ENCODE measurements at regions not wholly inside any gene's neighbourhood (a gene's known extent, or its start where the extent isn't known, plus 50 kb on each side); places are given as distances from the start of the nearest gene placed in this dataset.

DNA sequence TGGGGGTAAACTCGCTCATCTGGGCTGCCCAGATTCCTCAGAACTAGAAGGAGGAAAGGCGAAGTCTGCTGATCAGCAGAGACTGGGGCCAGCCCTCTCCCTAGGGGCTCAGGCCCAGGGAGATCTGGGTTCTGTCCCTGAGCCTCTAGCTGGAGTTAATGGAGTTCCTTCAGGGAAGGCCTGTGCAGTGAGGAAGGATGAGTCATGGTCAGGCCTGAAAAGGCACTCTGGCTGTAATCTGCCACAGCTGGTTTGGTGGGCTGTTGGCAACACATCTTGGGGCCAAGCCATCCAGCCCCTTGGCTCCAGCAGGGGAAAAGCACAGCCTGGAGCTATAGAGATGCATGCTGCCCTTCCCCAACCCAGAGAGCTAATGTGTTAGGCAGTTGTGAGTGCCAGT is 459.6 kb downstream of the PRELID2 start:
- TF ChIP-seq, protein P1, sequence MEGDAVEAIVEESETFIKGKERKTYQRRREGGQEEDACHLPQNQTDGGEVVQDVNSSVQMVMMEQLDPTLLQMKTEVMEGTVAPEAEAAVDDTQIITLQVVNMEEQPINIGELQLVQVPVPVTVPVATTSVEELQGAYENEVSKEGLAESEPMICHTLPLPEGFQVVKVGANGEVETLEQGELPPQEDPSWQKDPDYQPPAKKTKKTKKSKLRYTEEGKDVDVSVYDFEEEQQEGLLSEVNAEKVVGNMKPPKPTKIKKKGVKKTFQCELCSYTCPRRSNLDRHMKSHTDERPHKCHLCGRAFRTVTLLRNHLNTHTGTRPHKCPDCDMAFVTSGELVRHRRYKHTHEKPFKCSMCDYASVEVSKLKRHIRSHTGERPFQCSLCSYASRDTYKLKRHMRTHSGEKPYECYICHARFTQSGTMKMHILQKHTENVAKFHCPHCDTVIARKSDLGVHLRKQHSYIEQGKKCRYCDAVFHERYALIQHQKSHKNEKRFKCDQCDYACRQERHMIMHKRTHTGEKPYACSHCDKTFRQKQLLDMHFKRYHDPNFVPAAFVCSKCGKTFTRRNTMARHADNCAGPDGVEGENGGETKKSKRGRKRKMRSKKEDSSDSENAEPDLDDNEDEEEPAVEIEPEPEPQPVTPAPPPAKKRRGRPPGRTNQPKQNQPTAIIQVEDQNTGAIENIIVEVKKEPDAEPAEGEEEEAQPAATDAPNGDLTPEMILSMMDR (IDR thresholded peaks at IDR 0.05) = no peak
- no peak for TF ChIP-seq POLR2A (IDR thresholded peaks at IDR 0.05)

All from esophagus squamous epithelium (tissue), 4 donors.